B cell (primary cell): ENCODE measurements at regions not wholly inside any gene's neighbourhood (a gene's known extent, or its start where the extent isn't known, plus 50 kb on each side); places are given as distances from the start of the nearest gene placed in this dataset.

Experiments
- EZH2 ChIP-seq: IDR thresholded peaks from 2 replicates; pipeline ENCODE4 v1.6.1; 2012; ENCODE audit warnings: borderline replicate concordance, low read depth, mild to moderate bottlenecking, moderate library complexity, low read length; ENCODE audit not compliant: insufficient read depth, poor library complexity, severe bottlenecking
- TF ChIP-seq, protein P1 (sequence below): fragments of 200-600 bp; IDR thresholded peaks from one replicate; pipeline ENCODE4 v1.8.0; 2022; ENCODE audit warnings: antibody characterized with exemption, mild to moderate bottlenecking

DNA sequence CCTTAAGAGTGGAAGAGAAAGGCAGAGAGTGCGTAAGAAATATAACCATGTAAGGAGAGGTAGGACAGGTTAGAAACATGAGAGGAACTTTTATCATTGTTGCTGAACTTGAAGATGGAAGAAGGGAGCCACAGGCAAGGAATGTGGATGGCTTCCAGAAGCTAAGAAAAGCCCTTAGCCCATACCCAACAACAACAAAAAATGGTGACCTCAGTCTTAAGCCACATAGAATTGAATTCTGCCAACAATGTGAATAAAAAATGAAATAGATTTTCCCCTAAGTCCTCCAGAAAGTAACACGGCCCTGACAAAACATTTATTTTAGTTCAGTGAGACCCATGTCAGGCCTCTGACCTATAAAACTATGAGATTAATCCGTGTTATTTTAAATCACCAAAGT lies 767.3 kb downstream of the FAM181B start:
- TF ChIP-seq, protein P1, sequence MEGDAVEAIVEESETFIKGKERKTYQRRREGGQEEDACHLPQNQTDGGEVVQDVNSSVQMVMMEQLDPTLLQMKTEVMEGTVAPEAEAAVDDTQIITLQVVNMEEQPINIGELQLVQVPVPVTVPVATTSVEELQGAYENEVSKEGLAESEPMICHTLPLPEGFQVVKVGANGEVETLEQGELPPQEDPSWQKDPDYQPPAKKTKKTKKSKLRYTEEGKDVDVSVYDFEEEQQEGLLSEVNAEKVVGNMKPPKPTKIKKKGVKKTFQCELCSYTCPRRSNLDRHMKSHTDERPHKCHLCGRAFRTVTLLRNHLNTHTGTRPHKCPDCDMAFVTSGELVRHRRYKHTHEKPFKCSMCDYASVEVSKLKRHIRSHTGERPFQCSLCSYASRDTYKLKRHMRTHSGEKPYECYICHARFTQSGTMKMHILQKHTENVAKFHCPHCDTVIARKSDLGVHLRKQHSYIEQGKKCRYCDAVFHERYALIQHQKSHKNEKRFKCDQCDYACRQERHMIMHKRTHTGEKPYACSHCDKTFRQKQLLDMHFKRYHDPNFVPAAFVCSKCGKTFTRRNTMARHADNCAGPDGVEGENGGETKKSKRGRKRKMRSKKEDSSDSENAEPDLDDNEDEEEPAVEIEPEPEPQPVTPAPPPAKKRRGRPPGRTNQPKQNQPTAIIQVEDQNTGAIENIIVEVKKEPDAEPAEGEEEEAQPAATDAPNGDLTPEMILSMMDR: no peak
- no peak for TF ChIP-seq EZH2
